Sigmoid colon (tissue), 6 donors: ENCODE measurements at regions not wholly inside any gene's neighbourhood (a gene's known extent, or its start where the extent isn't known, plus 50 kb on each side); places are given as distances from the start of the nearest gene placed in this dataset.

ENCODE experiments used
- DNase-seq: peaks from one replicate; pipeline ENCODE4 v3.0.0-alpha.2; 2019
- H3K27ac ChIP-seq, 4 donors: fragments of 200-600 bp; sonication (generic); one replicate each; pipeline ENCODE4 v1.5.1; 2016 to 2019; ENCODE audit warnings: mild to moderate bottlenecking in 1 of 4
- H3K27me3 ChIP-seq, 3 donors: fragments of 200-600 bp; sonication (generic); one replicate each; pipeline ENCODE4 v1.5.1; 2019; ENCODE audit warnings: mild to moderate bottlenecking in 1 of 3
- H3K36me3 ChIP-seq, 4 donors: fragments of 200-600 bp; sonication (generic); one replicate each; pipeline ENCODE4 v1.5.1; 2016 to 2019
- H3K4me1 ChIP-seq, 4 donors: fragments of 200-600 bp; sonication (generic); one replicate each; pipeline ENCODE4 v1.5.1; 2017 to 2019
- H3K4me3 ChIP-seq, 4 donors: fragments of 200-600 bp; sonication (generic); one replicate each; pipeline ENCODE4 v1.5.1; 2017 to 2019; ENCODE audit warnings: mild to moderate bottlenecking in 2 of 4, moderate library complexity in 1 of 4
- H3K9me3 ChIP-seq, 4 donors: fragments of 200-600 bp in 3 of 4; sonication (generic) in 3 of 4; one replicate each; pipeline versions ENCODE4 v1.5.1 to v1.6.1; 2013 to 2019
- EP300 ChIP-seq, 4 donors: sonication (generic); formaldehyde crosslinking; IDR thresholded peaks; one replicate each; pipeline ENCODE4 v1.6.1; 2017; ENCODE audit warnings: antibody characterized with exemption in 4 of 4
- POLR2A ChIP-seq, 2 donors: fragments of 450-650 bp; IDR thresholded peaks; one replicate each; pipeline ENCODE4 v1.6.1; 2016; ENCODE audit warnings: antibody characterized with exemption in 2 of 2, mild to moderate bottlenecking in 2 of 2, moderate library complexity in 2 of 2
- POLR2AphosphoS5 ChIP-seq, 4 donors: sonication (generic); formaldehyde crosslinking; IDR thresholded peaks; one replicate each; pipeline ENCODE4 v1.6.1; 2017; ENCODE audit warnings: antibody characterized with exemption in 4 of 4
- WGBS, 2 donors: extraction: QIAGEN DNeasy Blood & Tissue Kit; methylation state at CpG; one replicate each; pipeline ENCODE4 v1.1.7; 2013; 5-methylcytosine and 5-hydroxymethylcytosine counted together
- intact Hi-C: fragments of 100-400 bp; cut with DNase I; formaldehyde crosslinking; loops from one replicate; pipeline ENCODE4 v1.15.1; 2023
- TF ChIP-seq, protein P1 (sequence below), 4 experiments: fragments of 450-650 bp in 3 of 4; fragments of 200-600 bp in 1 of 4; IDR thresholded peaks; one replicate each; pipeline ENCODE4 v1.5.1; 2016 to 2019; ENCODE audit warnings: antibody characterized with exemption in 4 of 4, mild to moderate bottlenecking in 3 of 4, moderate library complexity in 2 of 4
- donor health status: healthy with polysubstance abuse.
- donor health status: healthy.

DNA sequence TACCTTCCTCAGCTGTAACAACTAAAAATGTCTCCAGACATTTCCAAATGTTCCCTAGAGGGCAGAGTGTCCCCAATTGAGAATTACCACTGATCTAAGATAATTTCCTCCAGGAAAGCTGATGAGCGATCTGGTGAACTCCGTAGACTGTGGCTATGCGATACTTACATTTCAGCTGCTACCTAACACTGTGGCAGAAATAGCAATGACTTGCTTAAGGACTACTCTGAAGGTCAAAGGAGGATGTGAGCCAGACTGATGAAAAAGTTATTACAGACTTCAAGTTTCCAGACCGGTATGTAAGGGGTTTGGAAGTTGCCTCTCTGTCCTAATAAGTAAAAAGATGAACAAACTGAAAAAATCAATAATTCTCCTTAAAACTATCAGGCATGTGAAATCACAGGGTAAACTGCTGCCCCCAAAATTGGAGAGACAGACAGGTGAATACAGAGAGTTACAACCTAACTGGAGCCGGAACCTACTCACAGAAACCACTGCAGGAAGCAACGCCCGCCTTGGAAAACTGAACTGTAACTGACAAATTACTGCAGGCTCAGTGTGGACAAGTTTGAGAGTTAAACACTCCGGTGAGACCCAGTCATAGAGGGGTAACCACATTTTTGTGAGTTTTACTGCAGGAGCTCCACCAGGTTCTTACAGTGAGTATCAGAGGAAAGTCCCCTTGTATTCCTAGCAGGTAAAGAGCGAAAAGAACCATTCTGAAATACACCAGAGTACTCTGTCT is 60.0 kb upstream of the PARP11 start:
- TF ChIP-seq POLR2AphosphoS5 (IDR thresholded peaks at IDR 0.05), result no peak
- TF ChIP-seq EP300 (IDR thresholded peaks at IDR 0.05), result no peak
- TF ChIP-seq, protein P1, sequence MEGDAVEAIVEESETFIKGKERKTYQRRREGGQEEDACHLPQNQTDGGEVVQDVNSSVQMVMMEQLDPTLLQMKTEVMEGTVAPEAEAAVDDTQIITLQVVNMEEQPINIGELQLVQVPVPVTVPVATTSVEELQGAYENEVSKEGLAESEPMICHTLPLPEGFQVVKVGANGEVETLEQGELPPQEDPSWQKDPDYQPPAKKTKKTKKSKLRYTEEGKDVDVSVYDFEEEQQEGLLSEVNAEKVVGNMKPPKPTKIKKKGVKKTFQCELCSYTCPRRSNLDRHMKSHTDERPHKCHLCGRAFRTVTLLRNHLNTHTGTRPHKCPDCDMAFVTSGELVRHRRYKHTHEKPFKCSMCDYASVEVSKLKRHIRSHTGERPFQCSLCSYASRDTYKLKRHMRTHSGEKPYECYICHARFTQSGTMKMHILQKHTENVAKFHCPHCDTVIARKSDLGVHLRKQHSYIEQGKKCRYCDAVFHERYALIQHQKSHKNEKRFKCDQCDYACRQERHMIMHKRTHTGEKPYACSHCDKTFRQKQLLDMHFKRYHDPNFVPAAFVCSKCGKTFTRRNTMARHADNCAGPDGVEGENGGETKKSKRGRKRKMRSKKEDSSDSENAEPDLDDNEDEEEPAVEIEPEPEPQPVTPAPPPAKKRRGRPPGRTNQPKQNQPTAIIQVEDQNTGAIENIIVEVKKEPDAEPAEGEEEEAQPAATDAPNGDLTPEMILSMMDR (IDR thresholded peaks at IDR 0.05), result no peak
- TF ChIP-seq POLR2A (IDR thresholded peaks at IDR 0.05), result no peak
- H3K4me3 ChIP-seq, result no peak overlapping the region
- H3K9me3 ChIP-seq, result no peaks in the 10 kb centered on the region
- no peaks in the 10 kb centered on the region for H3K4me1 ChIP-seq
- 70 to 84% methylated on average over 9 of the region's 9 CpGs for WGBS, 2 donors
- H3K27me3 ChIP-seq, result peaks cover 0 to 17% (median 16%) of the 10 kb centered on the region in 3 donors
- H3K27ac ChIP-seq, result no peak overlapping the region
- intact Hi-C loops, result no loop called here
- no peaks in the 10 kb centered on the region for H3K36me3 ChIP-seq
- no peak for DNase-seq

GRCh38 chr12:3931776-3932175 is 58.6 kb upstream of the PARP11 start:
- 67 to 73% methylated on average over 5 of the region's 5 CpGs for WGBS, 2 donors
- TF ChIP-seq, protein P1 (IDR thresholded peaks at IDR 0.05), result no peak
- no peak for TF ChIP-seq EP300 (IDR thresholded peaks at IDR 0.05)
- Histone ChIP-seq H3K36me3 (no peaks in the 10 kb centered on the region), H3K9me3 (no peaks in the 10 kb centered on the region), H3K27ac (no peak overlapping the region), H3K27me3 (peaks cover 0 to 24% (median 16%) of the 10 kb centered on the region in 3 donors), H3K4me3 (no peak overlapping the region), H3K4me1 (no peaks in the 10 kb centered on the region)
- no peak for DNase-seq
- intact Hi-C loops, result no loop called here

DNA sequence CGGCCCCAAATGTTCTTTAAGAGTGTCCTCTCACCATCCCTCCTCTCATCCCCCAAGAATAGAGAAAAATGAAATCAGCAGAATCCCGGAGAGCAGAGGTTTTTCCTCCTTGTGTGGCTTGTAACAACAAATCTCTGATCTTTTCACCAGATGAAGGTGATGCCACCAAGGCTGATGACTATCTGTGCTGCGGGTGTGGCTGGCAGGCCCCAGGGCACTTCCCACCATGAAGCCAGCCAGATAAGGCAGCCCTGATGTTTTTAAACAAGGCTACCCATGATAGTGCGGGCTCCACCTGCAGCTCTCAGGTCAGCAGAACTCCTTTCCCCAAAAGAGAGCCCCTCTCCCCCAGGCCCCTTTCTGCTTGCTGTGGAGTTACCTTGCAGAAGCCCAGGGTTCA is 58.0 kb upstream of the PARP11 start:
- no peak for DNase-seq
- Histone ChIP-seq H3K4me3 (no peak overlapping the region), H3K27ac (no peak overlapping the region), H3K27me3 (peaks cover 0 to 24% (median 16%) of the 10 kb centered on the region in 3 donors), H3K36me3 (no peaks in the 10 kb centered on the region), H3K4me1 (no peaks in the 10 kb centered on the region), H3K9me3 (no peaks in the 10 kb centered on the region)
- intact Hi-C loops, result no loop called here
- WGBS, 2 donors, result 79 to 87% methylated on average over 4 of the region's 4 CpGs
- no peak for TF ChIP-seq POLR2AphosphoS5 (IDR thresholded peaks at IDR 0.05)

GRCh38 chr12:3929875-3930615 is 56.8 kb upstream of the PARP11 start:
- H3K27ac ChIP-seq, result no peak overlapping the region
- peaks cover 0 to 29% (median 16%) of the 10 kb centered on the region in 3 donors for H3K27me3 ChIP-seq
- no peak for DNase-seq
- H3K4me3 ChIP-seq, result no peak overlapping the region
- no peaks in the 10 kb centered on the region for H3K9me3 ChIP-seq
- TF ChIP-seq EP300 (IDR thresholded peaks at IDR 0.05), result no peak
- no peak for TF ChIP-seq POLR2A (IDR thresholded peaks at IDR 0.05)
- no peak for TF ChIP-seq POLR2AphosphoS5 (IDR thresholded peaks at IDR 0.05)
- TF ChIP-seq, protein P1 (IDR thresholded peaks at IDR 0.05), result no peak
- no peaks in the 10 kb centered on the region for H3K36me3 ChIP-seq
- no peaks in the 10 kb centered on the region for H3K4me1 ChIP-seq
- WGBS, 2 donors, result 91 to 92% methylated on average over 10 of the region's 10 CpGs
- intact Hi-C loops, result no loop called here

DNA sequence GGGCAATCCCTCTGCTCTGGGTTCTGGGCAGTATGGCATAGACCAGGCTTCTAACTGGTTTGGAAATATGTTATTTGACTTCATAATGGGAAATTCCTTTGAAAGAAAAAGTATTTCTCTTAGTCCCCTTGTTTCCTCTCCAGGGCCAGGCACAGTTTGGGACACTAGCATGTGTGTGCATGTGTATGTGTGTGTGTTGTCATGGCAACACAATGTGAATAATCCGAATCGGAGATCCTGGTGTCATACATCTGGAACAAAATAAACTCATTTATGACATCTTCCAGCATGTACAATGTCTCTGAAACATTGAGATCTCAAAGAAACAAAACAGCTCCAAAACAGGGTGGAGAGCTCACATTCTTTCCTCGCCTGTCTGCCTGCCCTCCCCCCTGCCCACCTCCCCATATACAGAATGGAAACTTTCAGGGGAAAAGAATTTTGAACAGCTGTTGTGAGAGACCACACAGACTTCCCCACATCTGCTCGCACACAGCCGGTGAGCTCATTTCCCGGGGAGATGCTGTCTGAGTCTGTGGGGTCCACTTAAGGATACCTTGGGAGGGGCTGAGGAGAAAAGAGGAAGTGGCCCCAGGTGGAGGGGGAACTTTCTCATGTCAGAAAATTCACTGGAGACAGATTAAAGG is 55.5 kb upstream of the PARP11 start:
- 24 to 54% methylated on average over 6 of the region's 6 CpGs for WGBS, 2 donors
- no peak for TF ChIP-seq EP300 (IDR thresholded peaks at IDR 0.05)
- TF ChIP-seq, protein P1 (IDR thresholded peaks at IDR 0.05), result no peak
- no peak for TF ChIP-seq POLR2AphosphoS5 (IDR thresholded peaks at IDR 0.05)
- no peak for TF ChIP-seq POLR2A (IDR thresholded peaks at IDR 0.05)
- H3K36me3 ChIP-seq, result no peaks in the 10 kb centered on the region
- H3K27ac ChIP-seq, result no peak overlapping the region
- peaks cover 0 to 29% (median 16%) of the 10 kb centered on the region in 3 donors for H3K27me3 ChIP-seq
- H3K4me1 ChIP-seq, result no peaks in the 10 kb centered on the region
- intact Hi-C loops, result no loop called here
- no peak overlapping the region for H3K4me3 ChIP-seq
- H3K9me3 ChIP-seq, result no peaks in the 10 kb centered on the region
- DNase-seq, result no peak
